ENCODE measurements at regions not wholly inside any gene's neighbourhood (a gene's known extent, or its start where the extent isn't known, plus 50 kb on each side); places are given as distances from the start of the nearest gene placed in this dataset.
"Not testable (repeated sequence)": the region's sequence is repeated elsewhere in the genome, so short reads cannot be mapped to it uniquely, and the experiment has no call there.

GRCh38 chr13:86579662-86580061 lies 780.4 kb upstream of the SLITRK6 start:
- no peak for DNase-seq

DNA sequence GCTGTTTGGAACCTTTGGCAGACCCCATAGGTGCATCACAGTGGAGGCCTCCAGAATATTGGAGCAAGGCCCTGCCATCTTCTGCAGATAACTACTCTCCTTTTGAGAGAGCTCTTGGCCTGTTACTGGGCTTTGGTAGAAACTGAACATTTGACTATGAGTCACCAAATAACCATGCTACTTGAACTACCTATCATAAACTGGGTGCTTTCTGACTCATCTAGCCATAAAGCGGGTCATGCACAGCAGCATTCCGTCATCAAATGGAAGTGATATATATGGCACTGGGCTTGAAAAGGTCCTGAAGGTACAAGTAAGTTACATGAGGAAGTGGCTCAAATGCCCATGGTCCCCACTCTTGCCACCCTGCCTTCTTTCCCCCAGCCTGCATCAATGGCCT lies 782.5 kb upstream of the SLITRK6 start:
- no peak for DNase-seq

DNA sequence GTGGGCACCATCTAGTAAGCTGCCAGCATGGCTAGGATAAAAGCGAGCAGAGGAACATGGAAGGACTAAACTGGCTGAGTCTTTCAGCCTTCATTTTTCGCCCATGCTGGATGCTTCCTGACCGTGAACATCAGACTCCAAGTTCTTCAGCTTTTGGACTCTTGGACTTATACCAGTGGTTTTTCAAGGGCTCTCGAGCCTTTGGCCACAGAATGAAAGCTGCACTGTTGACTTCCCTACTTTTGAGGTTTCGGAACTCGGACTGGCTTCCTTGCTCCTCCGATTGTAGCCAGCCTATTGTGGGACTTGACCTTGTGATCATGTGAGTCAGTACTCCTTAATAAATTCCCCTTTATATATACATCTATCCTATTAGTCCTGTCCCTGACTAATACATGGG lies 785.1 kb upstream of the SLITRK6 start:
- no peak for DNase-seq

DNA sequence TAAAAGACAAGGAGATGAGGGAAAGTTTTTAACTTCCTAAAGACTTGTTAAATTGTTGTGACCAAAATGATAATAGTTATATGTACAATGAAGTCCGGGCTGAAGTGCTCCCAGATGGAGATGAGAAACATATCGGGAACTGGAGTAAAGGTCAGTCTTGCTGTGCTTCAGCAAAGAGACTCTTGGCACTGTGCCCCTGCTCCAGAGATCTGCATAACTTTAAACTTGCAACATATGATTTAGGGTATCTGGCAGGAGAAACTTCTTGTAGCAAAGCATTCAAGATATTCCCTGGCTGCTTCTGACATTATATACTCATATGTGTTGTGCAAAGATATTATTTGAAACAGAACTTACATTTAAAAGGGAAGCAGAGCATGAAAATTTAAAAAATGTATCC lies 786.6 kb upstream of the SLITRK6 start:
- no peak for DNase-seq

GRCh38 chr13:86591862-86592261 lies 792.6 kb upstream of the SLITRK6 start:
- no peak for DNase-seq

DNA sequence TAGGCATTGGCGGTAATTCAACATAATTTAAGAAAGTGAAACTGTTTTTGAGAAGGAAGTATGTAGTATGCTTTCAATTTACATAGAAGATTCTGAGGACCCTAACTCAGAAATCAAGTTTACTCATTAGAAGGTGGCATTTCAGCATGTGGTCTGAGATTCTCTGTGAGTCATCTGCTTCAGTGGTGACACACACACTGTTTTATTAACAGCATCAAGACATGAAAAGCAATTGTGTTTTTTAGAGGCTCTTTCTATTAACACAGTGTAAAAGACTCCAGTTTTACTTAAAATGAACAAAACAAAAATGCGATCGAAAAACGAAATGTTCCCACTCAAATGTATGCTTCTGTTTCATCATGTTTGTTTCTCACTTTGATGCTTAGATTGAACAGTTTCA lies 802.1 kb upstream of the SLITRK6 start:
- no peak for DNase-seq

DNA sequence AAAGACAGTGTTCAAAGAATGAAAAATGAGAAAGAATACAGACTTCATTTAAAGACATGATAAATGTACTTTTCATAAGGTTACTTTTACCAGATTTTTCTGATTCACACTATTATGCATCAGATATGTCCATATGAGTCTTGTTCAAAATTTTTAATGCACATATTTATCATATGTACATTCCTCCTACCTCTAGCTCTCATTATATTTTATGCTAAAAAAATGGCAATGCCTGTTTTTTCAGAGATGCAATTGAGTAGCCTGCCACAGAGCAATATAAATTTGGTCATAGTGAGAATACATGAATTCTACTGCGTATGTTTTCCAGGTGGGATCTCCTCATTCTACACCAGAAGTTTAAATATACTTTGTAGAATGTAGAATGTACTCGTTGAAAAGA lies 807.0 kb upstream of the SLITRK6 start:
- no peak for DNase-seq

DNA sequence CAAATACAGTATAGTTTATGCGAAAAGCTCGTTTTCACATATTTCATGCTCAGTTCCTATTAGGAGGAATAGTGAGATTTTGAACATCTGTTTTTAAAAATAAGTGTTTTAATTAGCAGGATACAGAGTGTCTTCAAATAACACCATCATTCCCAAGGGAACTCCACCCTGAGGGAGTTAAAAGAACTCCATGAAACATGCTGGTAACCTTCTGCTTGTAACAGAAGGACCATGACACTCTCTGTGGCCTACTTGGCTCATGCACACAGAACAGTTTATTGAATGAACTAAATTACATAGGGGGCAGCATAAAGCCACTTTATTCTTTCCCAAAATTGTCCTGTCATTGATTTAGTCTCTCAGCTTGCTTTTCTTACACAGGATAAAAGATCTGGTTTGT lies 809.5 kb upstream of the SLITRK6 start:
- peak in 1 of 14 donors; percentile 2 for DNase-seq

GRCh38 chr13:86633346-86633745 lies 834.1 kb upstream of the SLITRK6 start:
- no peak for DNase-seq

- DNase-seq = not testable (repeated sequence)
Measured at GRCh38 chr13:86651171-86651570, 852.0 kb upstream of the SLITRK6 start.

GRCh38 chr13:86653009-86653408 lies 853.8 kb upstream of the SLITRK6 start:
- no peak for DNase-seq

DNA sequence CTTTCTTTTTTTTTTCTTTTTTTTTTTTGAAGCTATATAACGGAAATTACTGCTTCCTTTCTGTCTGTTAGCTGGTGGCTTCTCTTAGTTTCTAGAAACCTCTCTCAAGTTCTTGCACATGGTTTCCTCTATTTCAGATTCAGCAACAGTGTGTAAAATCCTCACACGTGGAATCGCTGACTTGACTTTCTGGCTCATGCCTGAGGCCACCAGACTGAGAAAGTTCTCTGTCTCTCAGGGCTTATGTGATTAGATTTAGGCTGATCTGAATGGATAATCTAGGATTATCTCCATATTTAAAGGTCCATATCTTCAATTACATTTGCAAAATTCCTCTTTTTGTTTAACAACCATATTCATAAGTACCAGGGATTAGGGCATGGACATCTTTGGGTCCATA lies 856.3 kb upstream of the SLITRK6 start:
- DNase-seq = no peak

- no peak for DNase-seq
Measured at GRCh38 chr13:86660090-86660489, 860.9 kb upstream of the SLITRK6 start.

- no peak for DNase-seq
Measured at GRCh38 chr13:86665842-86666241, 866.6 kb upstream of the SLITRK6 start.

DNA sequence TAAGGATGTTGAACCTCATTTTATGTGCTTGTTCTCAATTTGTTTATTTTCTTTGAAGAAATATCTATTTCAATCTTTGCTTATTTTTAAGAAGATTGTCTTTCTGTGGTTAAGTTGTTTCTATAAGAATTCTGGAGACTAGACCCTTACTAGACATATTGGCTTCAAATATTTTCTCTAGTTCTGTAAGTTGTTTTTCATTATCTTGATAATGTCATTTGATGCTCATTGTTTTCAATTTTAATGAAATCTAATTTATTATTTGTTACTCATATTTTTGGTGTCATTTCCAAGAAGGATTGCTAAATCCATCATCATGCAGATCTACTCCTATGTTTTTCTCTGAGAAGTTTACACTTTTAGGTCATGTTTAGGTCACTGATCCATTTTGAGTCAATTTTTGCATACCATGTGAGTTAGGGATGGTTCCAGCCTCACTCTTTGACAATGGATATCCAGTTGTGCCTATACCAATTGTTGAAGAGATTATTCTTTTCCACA lies 874.8 kb upstream of the SLITRK6 start:
- no peak for DNase-seq

DNA sequence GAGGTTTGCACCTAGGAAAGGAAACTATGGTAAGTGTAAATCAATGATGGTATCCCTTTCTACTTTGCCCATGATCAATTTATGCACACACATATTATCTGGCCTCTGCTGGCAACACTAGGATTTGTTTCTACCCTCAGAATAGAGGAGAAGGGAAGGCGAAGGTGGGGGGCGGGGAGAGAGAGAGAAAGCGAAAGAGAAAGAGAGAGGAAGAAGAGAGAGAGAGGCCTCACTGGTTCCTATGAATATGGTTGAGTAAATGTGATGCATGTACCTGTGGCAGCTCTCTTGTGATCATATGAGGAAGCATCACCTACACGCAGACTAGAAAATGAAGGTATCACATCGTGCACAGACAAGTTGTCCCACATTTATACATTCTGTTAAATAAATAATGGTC lies 882.0 kb upstream of the SLITRK6 start:
- no peak for DNase-seq

DNA sequence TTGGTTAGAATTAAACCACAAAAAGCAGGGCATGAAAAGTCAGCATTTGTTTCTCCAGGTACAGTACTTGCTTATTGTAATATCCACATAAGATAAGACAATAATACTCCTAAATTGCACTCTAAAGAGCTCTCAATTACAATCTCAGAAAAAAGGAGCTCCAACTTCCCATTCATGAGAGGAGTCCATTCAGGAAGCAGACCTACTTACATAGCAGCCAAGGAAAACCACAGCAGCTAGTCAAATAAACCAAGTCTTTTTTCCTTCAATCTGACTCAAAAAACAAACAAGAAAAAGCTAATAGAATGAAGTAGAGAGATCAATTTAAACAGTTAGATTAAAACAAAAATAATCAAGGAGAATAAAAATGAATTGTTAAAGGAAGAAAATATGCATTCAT lies 885.2 kb upstream of the SLITRK6 start:
- no peak for DNase-seq

- peak in 1 of 14 donors; percentile 44 for DNase-seq
Measured at GRCh38 chr13:86689911-86690310, 890.7 kb upstream of the SLITRK6 start.

DNA sequence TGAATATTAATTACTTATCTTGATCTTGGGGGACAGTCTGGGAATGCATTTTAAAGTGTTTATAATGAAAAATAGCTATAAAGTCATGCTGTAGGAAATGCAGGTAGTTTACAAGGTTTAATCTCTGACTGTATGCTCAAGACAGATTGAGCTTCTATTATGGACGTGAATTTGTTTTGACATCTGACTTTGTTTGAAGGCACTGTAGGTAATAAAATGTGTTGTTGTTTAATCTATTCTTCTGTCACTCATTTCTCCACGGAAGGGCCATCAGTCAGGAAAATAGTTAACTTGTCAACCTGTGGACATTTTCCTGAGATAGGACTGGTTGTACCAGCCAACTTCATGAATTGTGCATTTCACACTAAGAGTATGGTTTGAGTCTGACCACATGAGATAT lies 893.1 kb upstream of the SLITRK6 start:
- DNase-seq = no peak

- DNase-seq = no peak
Measured at GRCh38 chr13:86710013-86710412, 910.8 kb upstream of the SLITRK6 start.

DNA sequence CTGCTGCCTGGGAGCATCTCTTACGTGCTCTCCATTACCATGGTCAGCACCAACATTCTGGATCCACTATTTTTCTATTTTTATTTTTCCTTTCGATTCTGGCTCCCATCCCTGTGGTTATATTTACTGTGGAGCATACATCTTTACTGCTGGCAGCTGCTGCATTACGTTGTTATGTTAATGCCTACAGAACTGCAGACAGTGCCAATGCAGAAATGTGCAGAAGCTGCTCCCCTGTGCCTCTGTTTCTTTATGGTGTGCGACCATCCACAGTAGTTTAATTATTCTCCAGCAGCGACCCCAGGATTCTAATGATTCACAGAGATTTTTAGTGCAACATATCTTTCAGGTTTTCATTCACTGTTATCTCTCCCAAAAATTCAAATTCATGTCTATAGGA lies 911.7 kb upstream of the SLITRK6 start:
- DNase-seq = no peak

DNA sequence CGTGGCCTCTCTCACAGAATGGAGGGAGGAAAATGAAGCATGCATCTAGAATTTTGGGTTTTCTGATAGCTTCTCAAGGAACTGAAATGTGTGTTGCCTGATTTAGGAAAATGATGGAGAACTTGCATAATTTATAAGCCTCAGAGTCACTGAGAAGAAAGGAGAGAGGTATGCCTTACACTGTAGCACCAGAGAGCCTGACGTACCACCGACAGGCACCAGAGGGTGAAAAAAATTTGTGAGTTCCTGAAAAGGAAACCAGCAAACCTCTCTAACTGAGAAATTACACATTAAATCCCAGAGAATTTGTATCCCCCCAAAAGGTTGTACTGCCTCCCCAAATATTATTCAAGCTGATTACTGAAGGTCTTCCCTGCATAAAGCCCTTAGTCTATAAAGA lies 915.3 kb upstream of the SLITRK6 start:
- no peak for DNase-seq

DNA sequence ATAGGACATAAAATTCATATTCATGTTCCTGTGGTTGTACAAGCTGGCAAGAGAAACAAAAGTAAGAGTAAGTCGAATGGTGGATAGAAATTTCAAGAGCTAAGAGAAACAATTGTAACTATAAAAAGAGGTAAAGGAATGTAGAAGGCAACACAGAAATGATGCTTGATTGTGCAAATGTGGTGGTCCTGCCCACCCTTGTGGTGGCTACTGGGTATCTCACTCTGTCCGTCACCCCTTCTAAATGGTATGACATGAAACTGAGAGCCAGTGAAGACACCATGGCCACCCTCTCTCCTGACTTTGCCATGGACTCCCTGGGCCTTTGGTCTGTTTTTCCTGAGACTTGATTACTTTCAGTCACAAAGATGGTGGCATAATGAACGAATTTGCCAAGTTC lies 925.9 kb upstream of the SLITRK6 start:
- no peak for DNase-seq

GRCh38 chr13:86729206-86729605 lies 930.0 kb upstream of the SLITRK6 start:
- DNase-seq = no peak

DNA sequence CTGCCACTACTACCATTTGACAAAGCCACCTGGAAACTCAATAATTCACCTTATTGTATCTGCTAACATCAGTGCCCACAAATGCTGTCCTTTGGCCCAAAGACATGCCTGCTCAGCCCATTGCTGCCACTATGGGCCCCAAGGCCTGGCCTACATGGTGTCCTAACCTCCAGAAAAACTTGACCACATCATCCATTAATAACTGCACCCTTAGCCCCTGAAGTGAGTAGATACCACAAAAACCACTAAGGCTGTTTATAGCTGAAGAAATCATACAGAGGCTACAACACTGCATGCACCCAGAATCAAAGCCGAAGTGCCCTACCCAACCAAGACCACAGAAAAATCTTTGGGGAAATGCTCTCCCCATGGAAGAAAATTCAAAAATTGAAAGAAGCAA lies 932.8 kb upstream of the SLITRK6 start:
- DNase-seq = no peak

Data from C1 segment of cervical spinal cord (tissue), 14 donors.